Activated CD4-positive, alpha-beta memory T cell treated with anti-CD3 and anti-CD28 coated beads for 36 hours (primary cell): ENCODE measurements at regions not wholly inside any gene's neighbourhood (a gene's known extent, or its start where the extent isn't known, plus 50 kb on each side); places are given as distances from the start of the nearest gene placed in this dataset.
"Not testable (repeated sequence)": the region's sequence is repeated elsewhere in the genome, so short reads cannot be mapped to it uniquely, and the experiment has no call there.

Source experiments
- CTCF ChIA-PET: fragments of 350-600 bp; sonication (Branson Sonifier 250); formaldehyde crosslinking; loops from one replicate; lab custom pipeline; 2021; ENCODE audit warnings: antibody characterized with exemption, inconsistent platforms; lab: Charles Lee
- POLR2A ChIA-PET: fragments of 350-600 bp; sonication (Branson Sonifier 250); formaldehyde crosslinking; loops from one replicate; lab custom pipeline; 2021; ENCODE audit warnings: antibody characterized with exemption; lab: Charles Lee
- DNase-seq: peaks from one replicate; pipeline ENCODE4 v3.0.0-alpha.2; 2020
- H3K27ac Mint-ChIP-seq: one replicate; pipeline ENCODE4 v1.8.0; 2021; ENCODE audit warnings: mixed read lengths
- H3K27me3 Mint-ChIP-seq: one replicate; pipeline ENCODE4 v1.8.0; 2021; ENCODE audit warnings: mixed read lengths
- H3K36me3 Mint-ChIP-seq: one replicate; pipeline ENCODE4 v1.8.0; 2021; ENCODE audit warnings: mixed read lengths
- H3K4me1 Mint-ChIP-seq: one replicate; pipeline ENCODE4 v1.8.0; 2021; ENCODE audit warnings: low read depth, mixed read lengths
- H3K4me3 Mint-ChIP-seq: one replicate; pipeline ENCODE4 v1.8.0; 2021; ENCODE audit warnings: mild to moderate bottlenecking, mixed read lengths
- H3K9me3 Mint-ChIP-seq: one replicate; pipeline ENCODE4 v1.8.0; 2021; ENCODE audit warnings: mixed read lengths
- intact Hi-C: fragments of 100-400 bp; cut with micrococcal nuclease; formaldehyde crosslinking; loops from one replicate; pipeline ENCODE4 v1.15.1; 2023

DNA sequence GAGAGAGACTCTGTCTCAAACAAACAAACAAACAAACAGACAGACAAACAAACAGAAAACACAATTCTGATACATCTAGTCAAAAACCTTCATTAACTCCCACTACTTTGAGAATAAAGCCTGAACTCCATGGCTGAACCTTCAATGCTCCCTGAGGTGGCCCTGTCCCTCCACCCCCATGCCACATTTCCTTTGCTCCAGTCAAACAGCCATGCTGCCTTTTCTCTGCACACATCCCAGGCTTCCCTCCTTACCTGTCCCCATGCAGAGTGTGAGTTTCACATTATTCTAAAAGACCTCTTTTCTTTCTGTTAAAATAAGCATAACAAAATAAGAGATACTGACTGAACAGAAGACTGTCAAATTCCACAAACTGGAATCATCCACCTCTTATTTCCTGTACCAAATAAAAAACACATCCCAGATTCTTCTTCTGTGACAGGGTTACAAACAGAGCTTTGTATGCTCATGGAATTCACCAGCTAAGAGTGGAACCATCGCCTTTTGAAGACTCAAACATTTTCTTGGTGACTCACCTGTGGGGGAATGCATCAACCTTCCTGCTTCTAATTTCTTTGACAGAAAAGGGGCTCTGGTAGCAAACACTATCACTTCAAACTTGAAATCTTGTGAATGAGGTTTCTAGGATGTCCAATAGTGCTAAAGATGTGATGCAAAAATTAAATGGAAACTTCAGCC is 71.0 kb upstream of the SLC22A16 start:
- Mint-ChIP-seq H3K27ac (no peak overlapping the region), H3K36me3 (peaks cover 2% of the 10 kb centered on the region), H3K27me3 (peaks cover 2% of the 10 kb centered on the region), H3K9me3 (peaks cover 9% of the 10 kb centered on the region), H3K4me3 (no peak overlapping the region), H3K4me1 (peaks cover 9% of the 10 kb centered on the region)
- DNase-seq = no peak
- POLR2A ChIA-PET = no interaction called here
- CTCF ChIA-PET = no interaction called here
- intact Hi-C loops = no loop called here

- peaks cover 2% of the 10 kb centered on the region for H3K27me3 Mint-ChIP-seq
Measured at GRCh38 chr6:110545081-110545872, 68.9 kb upstream of the SLC22A16 start.

DNA sequence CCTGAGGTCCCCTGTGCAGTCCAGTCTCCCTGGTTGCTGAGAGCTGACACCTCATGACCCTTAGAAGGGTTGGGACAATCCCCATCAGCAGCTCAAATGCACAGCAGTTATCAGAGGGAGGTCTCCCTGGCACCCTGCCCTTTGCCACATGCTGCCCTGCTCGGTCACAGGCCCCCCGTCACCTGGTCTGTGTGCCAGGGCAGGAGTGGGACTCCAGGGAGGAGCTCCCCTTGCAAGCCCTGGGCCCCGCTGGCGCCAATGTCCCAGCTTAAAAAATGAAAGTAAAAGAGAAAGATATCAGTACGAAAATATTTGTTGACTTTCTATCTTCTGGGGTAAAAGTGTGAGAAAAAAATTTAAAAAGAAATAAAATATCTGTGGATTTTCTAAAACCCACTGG is 68.1 kb upstream of the SLC22A16 start:
- no peak overlapping the region for H3K27ac Mint-ChIP-seq
- POLR2A ChIA-PET = no interaction called here

More at GRCh38 chr6:110545081-110545872, 68.9 kb upstream of the SLC22A16 start:
- ChIA-PET CTCF (no interaction called here), POLR2A (no interaction called here)
- H3K9me3 Mint-ChIP-seq = peaks cover 6% of the 10 kb centered on the region
- intact Hi-C loops = no loop called here
- H3K36me3 Mint-ChIP-seq = no peaks in the 10 kb centered on the region
- H3K4me1 Mint-ChIP-seq = peaks cover 9% of the 10 kb centered on the region
- no peak overlapping the region for H3K27ac Mint-ChIP-seq
- H3K4me3 Mint-ChIP-seq = no peak overlapping the region
- no peak for DNase-seq

GRCh38 chr6:110543106-110543505 is 66.7 kb upstream of the SLC22A16 start:
- intact Hi-C loops = no loop called here
- Mint-ChIP-seq H3K9me3 (peaks cover 17% of the 10 kb centered on the region), H3K27me3 (peaks cover 2% of the 10 kb centered on the region), H3K4me1 (peaks cover 16% of the 10 kb centered on the region), H3K36me3 (peaks cover 3% of the 10 kb centered on the region), H3K27ac (no peak overlapping the region), H3K4me3 (no peak overlapping the region)
- no peak for DNase-seq
- ChIA-PET POLR2A (interaction anchor here (0.6 kb wide), 1 partner anchor 732 kb away, joined by 3 read pairs; no protein-coding TSS in a partner anchor), CTCF (interaction anchor here (0.6 kb wide), 1 partner anchor 59 kb away, joined by 3 read pairs; no protein-coding TSS in a partner anchor)

More for the DNA sequence above, 68.1 kb upstream of the SLC22A16 start:
- DNase-seq = no peak
- peaks cover under 1% of the 10 kb centered on the region for H3K36me3 Mint-ChIP-seq
- CTCF ChIA-PET = no interaction called here
- peaks cover 10% of the 10 kb centered on the region for H3K4me1 Mint-ChIP-seq
- peaks cover 10% of the 10 kb centered on the region for H3K9me3 Mint-ChIP-seq
- H3K4me3 Mint-ChIP-seq = no peak overlapping the region
- intact Hi-C loops = no loop called here
- H3K27me3 Mint-ChIP-seq = peaks cover 2% of the 10 kb centered on the region

DNA sequence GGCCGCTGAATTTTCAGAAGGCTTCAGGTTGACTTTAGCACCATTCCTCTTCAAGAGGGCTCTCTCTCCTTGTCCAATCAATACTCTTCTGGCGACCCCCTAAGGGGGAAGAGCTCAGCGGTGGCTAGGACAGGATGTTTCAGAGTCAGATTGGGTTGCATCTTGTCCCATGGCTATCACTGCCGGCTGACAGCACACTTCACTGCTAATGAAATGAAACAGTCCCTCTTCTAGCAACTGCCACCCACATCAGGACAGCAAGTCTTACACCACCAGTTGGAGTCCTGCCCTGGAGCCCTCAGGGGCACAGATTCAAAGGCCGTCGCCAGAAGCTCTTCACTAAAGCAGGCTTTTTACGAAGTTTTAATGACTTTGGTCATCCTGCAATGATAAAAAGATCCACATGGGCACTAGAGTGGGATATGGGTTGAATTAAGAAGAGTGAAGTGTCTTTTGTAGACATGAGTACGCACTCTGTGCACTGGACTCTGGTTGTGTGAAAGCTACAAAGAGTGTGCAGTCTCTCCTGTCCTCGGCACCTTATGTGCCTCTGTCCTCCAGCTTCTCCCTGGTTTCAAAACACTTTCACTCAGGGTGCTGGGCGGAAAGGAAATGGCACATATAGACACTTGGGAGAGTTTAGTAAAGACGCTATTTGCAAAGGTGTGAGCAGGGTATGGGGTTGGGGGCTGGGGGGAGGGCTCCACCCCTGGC is 66.1 kb upstream of the SLC22A16 start:
- intact Hi-C loops = no loop called here
- DNase-seq = no peak
- peaks cover 22% of the 10 kb centered on the region for H3K4me1 Mint-ChIP-seq
- H3K27me3 Mint-ChIP-seq = peaks cover 2% of the 10 kb centered on the region
- peaks cover 3% of the 10 kb centered on the region for H3K36me3 Mint-ChIP-seq
- no peak overlapping the region for H3K27ac Mint-ChIP-seq
- CTCF ChIA-PET = interaction anchor here (0.6 to 1.8 kb wide), 2 partner anchors 15 to 59 kb away, joined by 3 to 6 read pairs; no protein-coding TSS in a partner anchor
- peaks cover 17% of the 10 kb centered on the region for H3K9me3 Mint-ChIP-seq
- POLR2A ChIA-PET = interaction anchor here (0.6 kb wide), 1 partner anchor 733 kb away, joined by 3 read pairs; no protein-coding TSS in a partner anchor
- no peak overlapping the region for H3K4me3 Mint-ChIP-seq

DNA sequence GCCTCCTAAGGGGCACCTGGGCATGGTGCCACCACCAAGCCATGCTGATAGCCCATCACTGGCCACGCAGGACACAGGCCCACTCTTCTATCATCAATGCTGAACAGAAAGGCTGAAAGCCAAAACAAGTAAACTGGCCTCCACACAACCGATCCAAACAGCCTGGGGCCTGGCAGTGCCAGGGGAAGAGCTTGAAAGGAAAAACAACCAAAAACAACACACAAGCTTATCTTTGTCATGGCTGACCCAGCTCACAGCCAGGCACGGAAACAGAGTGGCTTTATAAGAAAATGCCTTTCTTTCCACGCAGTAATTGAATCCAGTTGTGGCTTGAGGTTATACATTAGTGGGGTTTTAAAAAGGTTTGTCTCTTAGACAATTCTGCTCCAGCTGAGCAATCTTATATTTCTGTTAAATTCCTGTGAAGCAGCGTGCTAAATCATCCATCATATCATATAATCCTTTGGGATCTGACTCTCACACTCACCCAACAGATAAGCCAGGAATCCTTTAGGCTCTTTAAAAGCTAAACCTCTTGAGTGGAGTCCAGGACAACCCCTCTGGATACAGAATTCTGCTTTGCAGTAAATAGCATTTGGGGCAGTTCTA is 65.4 kb upstream of the SLC22A16 start:
- H3K27ac Mint-ChIP-seq = no peak overlapping the region
- peaks cover 2% of the 10 kb centered on the region for H3K27me3 Mint-ChIP-seq
- H3K9me3 Mint-ChIP-seq = peaks cover 17% of the 10 kb centered on the region
- CTCF ChIA-PET = interaction anchor here (1.8 kb wide), 1 partner anchor 15 kb away, joined by 6 read pairs; no protein-coding TSS in a partner anchor
- no peak overlapping the region for H3K4me3 Mint-ChIP-seq
- POLR2A ChIA-PET = no interaction called here
- intact Hi-C loops = no loop called here
- H3K36me3 Mint-ChIP-seq = peaks cover 3% of the 10 kb centered on the region
- peaks cover 29% of the 10 kb centered on the region for H3K4me1 Mint-ChIP-seq
- DNase-seq = no peak

GRCh38 chr6:110539277-110540019 is 63.0 kb upstream of the SLC22A16 start:
- POLR2A ChIA-PET = interaction anchor here (0.6 kb wide), 1 partner anchor 51 kb away, joined by 4 read pairs; no protein-coding TSS in a partner anchor
- H3K9me3 Mint-ChIP-seq = peaks cover 12% of the 10 kb centered on the region

DNA sequence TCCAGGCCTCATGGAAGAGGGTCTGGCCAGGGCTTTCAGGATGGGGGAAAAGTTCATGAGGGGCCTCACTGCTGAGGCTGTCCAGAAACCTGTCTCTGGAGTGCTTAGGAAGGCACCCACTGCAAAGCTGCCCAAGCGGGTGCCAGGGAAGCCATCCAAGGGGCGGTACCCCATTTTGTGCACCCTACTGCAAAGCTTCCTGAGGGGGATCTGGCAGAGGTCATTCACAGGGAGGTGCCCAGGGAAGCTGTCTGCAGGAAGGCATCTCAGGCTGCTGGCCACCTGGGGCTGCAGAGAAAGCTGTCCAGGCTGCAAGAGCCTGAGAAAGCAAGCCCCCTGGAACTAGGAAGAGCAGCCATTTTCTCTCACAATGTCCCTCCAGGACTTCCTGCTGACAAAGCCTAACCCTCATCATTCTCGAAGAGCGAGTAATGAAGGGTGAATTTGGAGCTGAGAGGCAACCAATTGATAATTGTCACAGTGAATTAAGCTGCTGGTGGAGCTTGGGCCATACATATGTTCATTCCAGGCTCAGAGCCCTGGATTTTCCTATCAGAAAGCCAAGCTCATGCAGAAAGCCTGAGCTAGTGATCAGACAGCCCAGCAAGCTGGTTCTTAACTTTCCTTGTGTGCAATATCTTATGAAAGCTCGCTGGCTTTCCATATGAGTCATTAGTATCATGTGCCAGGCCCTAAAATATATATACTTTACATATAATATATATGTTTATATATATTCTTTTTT is 62.2 kb upstream of the SLC22A16 start:
- intact Hi-C loops = loop anchor here (5.0 kb wide), 1 partner anchor 109 kb away; no protein-coding TSS in a partner anchor
- Mint-ChIP-seq H3K27me3 (no peaks in the 10 kb centered on the region), H3K36me3 (peaks cover 3% of the 10 kb centered on the region), H3K27ac (no peak overlapping the region), H3K4me1 (peaks cover 44% of the 10 kb centered on the region), H3K9me3 (peaks cover 12% of the 10 kb centered on the region), H3K4me3 (no peak overlapping the region)
- DNase-seq = no peak
- POLR2A ChIA-PET = interaction anchor here (1.4 to 2.0 kb wide), 2 partner anchors 336 to 420 kb away, joined by 4 read pairs; partner anchors contain the start of genes AMD1 and GTF3C6
- CTCF ChIA-PET = interaction anchor here (1.0 to 1.2 kb wide), 4 partner anchors 10 to 109 kb away, joined by 3 to 5 read pairs (median 4); no protein-coding TSS in a partner anchor

More at GRCh38 chr6:110539277-110540019, 63.0 kb upstream of the SLC22A16 start:
- peaks cover 44% of the 10 kb centered on the region for H3K4me1 Mint-ChIP-seq
- H3K4me3 Mint-ChIP-seq, H3K36me3 Mint-ChIP-seq, H3K27ac Mint-ChIP-seq, H3K27me3 Mint-ChIP-seq, DNase-seq: not testable (repeated sequence)
- CTCF ChIA-PET = interaction anchor here (1.0 kb wide), 1 partner anchor 11 kb away, joined by 5 read pairs; no protein-coding TSS in a partner anchor
- intact Hi-C loops = loop anchor here (5.0 kb wide), 1 partner anchor 108 kb away; no protein-coding TSS in a partner anchor

- no peak for DNase-seq
- Mint-ChIP-seq H3K4me1 (peaks cover 41% of the 10 kb centered on the region), H3K9me3 (peaks cover 12% of the 10 kb centered on the region), H3K36me3 (peaks cover 3% of the 10 kb centered on the region), H3K27ac (peak overlapping the region; percentile 15), H3K4me3 (no peak overlapping the region), H3K27me3 (no peaks in the 10 kb centered on the region)
- CTCF ChIA-PET = interaction anchor here (0.7 to 1.4 kb wide), 6 partner anchors 10 to 473 kb away, joined by 3 to 8 read pairs (median 3); no protein-coding TSS in a partner anchor
- intact Hi-C loops = loop anchor here (1.0 to 5.0 kb wide), 4 partner anchors 54 to 407 kb away; partner anchors contain the start of gene CDK19
- POLR2A ChIA-PET = interaction anchor here (1.4 to 2.0 kb wide), 2 partner anchors 337 to 421 kb away, joined by 4 read pairs; partner anchors contain the start of genes AMD1 and GTF3C6
Measured at GRCh38 chr6:110537208-110538123, 61.1 kb upstream of the SLC22A16 start.
